ENCODE measurements at regions not wholly inside any gene's neighbourhood (a gene's known extent, or its start where the extent isn't known, plus 50 kb on each side); places are given as distances from the start of the nearest gene placed in this dataset.

GRCh38 chr17:77374170-77374936 is 233.6 kb downstream of the SEC14L1 start (continued):
- TF ChIP-seq ZNF416 (tag by site-specific recombination; IDR thresholded peaks at IDR 0.05): no peak
- no peak for TF ChIP-seq RBAK (tag by site-specific recombination; IDR thresholded peaks at IDR 0.05)
- TF ChIP-seq ZNF37A (tag by site-specific recombination; IDR thresholded peaks at IDR 0.05): no peak
- no peak for TF ChIP-seq ZNF274 (IDR thresholded peaks at IDR 0.05; ENCODE audit: low read length)
- TF ChIP-seq ZNF274 (tag by site-specific recombination; IDR thresholded peaks at IDR 0.05; ENCODE audit: borderline replicate concordance): no peak
- TF ChIP-seq PRDM4 (tag by site-specific recombination; IDR thresholded peaks at IDR 0.05): no peak
- no peak for TF ChIP-seq ZSCAN18 (tag by site-specific recombination; IDR thresholded peaks at IDR 0.05)
- TF ChIP-seq FEZF1 (tag by site-specific recombination; IDR thresholded peaks at IDR 0.05): 0 out of 2 replicates have a peak, but pooled peaks have one; percentile 21
- TF ChIP-seq ZNF510 (tag by site-specific recombination; IDR thresholded peaks at IDR 0.05; ENCODE audit: insufficient replicate concordance): no peak
- TF ChIP-seq IKZF3 (tag by site-specific recombination; IDR thresholded peaks at IDR 0.05): no peak
- no peak for TF ChIP-seq TSHZ1 (tag by site-specific recombination; IDR thresholded peaks at IDR 0.05; ENCODE audit: borderline replicate concordance)
- TF ChIP-seq ZBTB44 (tag by site-specific recombination; IDR thresholded peaks at IDR 0.05): no peak
- no peak for TF ChIP-seq OVOL3 (tag by site-specific recombination; IDR thresholded peaks at IDR 0.05)
- TF ChIP-seq ZNF544 (tag by site-specific recombination; IDR thresholded peaks at IDR 0.05): no peak
- 0 out of 2 replicates have a peak, but pooled peaks have one; percentile 11 for TF ChIP-seq ZBTB7A (tag by site-specific recombination; IDR thresholded peaks at IDR 0.05; ENCODE audit: low read depth)
- no peak for TF ChIP-seq ZNF645 (tag by site-specific recombination; IDR thresholded peaks at IDR 0.05)
- no peak for TF ChIP-seq REPIN1 (tag by site-specific recombination; IDR thresholded peaks at IDR 0.05; ENCODE audit: low read depth)
- TF ChIP-seq ZBTB6 (tag by site-specific recombination; IDR thresholded peaks at IDR 0.05): peak; percentile 91
- peak; percentile 78 for TF ChIP-seq ZNF398 (tag by site-specific recombination; IDR thresholded peaks at IDR 0.05)
- peak; percentile 52; the same call in 1 of the 2 replicates for TF ChIP-seq KLF9 (tag by site-specific recombination; IDR thresholded peaks at IDR 0.05; ENCODE audit: low read depth)
- peak; percentile 98 for TF ChIP-seq ZNF10 (tag by site-specific recombination; IDR thresholded peaks at IDR 0.05)
- peak; percentile 88 for TF ChIP-seq GLIS2 (tag by site-specific recombination; IDR thresholded peaks at IDR 0.05)
- TF ChIP-seq CTCF (tag by site-specific recombination; IDR thresholded peaks at IDR 0.05): peak; percentile 86
